ENCODE measurements at regions not wholly inside any gene's neighbourhood (a gene's known extent, or its start where the extent isn't known, plus 50 kb on each side); places are given as distances from the start of the nearest gene placed in this dataset.

- no peak for TF ChIP-seq EZH2 (IDR thresholded peaks at IDR 0.05; ENCODE audit: borderline replicate concordance, low read length)
- TF ChIP-seq, protein P1, sequence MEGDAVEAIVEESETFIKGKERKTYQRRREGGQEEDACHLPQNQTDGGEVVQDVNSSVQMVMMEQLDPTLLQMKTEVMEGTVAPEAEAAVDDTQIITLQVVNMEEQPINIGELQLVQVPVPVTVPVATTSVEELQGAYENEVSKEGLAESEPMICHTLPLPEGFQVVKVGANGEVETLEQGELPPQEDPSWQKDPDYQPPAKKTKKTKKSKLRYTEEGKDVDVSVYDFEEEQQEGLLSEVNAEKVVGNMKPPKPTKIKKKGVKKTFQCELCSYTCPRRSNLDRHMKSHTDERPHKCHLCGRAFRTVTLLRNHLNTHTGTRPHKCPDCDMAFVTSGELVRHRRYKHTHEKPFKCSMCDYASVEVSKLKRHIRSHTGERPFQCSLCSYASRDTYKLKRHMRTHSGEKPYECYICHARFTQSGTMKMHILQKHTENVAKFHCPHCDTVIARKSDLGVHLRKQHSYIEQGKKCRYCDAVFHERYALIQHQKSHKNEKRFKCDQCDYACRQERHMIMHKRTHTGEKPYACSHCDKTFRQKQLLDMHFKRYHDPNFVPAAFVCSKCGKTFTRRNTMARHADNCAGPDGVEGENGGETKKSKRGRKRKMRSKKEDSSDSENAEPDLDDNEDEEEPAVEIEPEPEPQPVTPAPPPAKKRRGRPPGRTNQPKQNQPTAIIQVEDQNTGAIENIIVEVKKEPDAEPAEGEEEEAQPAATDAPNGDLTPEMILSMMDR (IDR thresholded peaks at IDR 0.05; ENCODE audit: low read length): no peak
Observed at GRCh38 chr2:156659694-156660093, 223.5 kb downstream of the GPD2 start.

Data from OCI-LY1 (cell line).